NCI-H187 (cell line): ENCODE measurements at regions not wholly inside any gene's neighbourhood (a gene's known extent, or its start where the extent isn't known, plus 50 kb on each side); places are given as distances from the start of the nearest gene placed in this dataset.
"Not testable (repeated sequence)": the region's sequence is repeated elsewhere in the genome, so short reads cannot be mapped to it uniquely, and the experiment has no call there.

ENCODE experiments used
- DNase-seq, 2 experiments: peaks; one replicate each; lab custom pipeline; 2025; lab: John Stamatoyannopoulos, UW

DNA sequence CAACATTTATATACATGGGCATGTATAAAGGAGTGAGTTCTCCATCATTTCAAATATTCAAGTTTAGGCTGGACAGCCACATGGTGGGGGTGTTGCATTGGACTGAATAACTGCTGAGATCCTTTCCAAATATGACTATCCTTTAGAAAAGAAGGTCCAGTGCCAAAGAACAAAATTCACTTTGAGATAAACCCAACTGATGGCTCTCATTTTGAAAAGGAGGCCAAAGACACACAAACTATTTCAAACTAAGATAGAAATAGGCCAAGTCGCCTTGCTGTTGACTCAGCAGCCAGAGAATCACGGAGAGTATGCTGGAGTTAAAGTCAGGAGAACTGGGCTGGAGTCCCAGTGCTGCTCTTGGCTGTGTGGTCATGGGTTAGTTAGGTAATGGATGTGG lies 204.5 kb upstream of the LRATD1 start:
- DNase-seq: no peak

DNA sequence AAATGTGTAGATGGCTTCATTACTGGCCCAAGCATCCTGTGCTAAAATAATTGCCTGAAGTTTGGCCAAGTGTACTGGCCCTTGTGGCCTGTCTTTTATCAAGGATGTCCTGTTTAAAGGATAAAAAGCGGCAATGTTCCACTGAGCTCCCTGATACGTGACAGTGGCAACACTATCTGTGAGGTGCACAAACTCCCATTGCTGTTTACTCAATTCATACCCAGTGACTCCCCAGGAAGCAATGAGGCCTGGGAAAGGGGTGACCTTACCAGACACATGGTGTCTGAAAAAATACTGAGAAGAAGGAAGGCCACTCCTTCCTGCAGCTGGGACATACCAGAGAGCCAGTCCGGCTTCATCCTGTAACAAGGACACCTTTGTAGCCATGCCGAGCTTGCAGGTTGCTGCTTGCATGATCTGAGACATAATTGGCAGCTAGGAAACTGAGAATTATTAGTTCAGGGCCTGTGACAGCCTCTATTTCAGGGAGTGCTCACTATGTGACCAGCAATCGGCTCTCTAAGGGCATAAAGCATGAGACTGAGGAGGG lies 198.5 kb upstream of the LRATD1 start:
- DNase-seq: no peak

DNA sequence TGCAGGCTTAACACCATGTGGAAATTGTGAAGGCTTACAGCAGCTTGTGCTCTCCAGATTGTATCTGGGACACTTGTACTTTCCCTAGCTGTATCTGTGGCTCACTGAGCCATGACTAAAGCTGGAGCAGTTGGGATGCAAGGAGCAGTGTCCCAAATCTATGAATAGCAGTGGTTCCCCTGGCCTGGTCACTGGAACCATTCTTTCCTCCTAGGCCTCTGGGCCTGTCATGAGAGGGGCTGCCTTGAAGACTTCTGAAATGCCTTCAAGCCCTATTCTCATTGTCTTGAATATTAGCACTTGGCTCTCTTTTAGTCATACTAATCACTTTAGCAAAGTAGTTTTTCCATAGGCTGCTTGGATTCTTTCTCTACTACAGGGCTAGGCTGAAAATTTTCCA lies 186.8 kb upstream of the LRATD1 start:
- no peak for DNase-seq

DNA sequence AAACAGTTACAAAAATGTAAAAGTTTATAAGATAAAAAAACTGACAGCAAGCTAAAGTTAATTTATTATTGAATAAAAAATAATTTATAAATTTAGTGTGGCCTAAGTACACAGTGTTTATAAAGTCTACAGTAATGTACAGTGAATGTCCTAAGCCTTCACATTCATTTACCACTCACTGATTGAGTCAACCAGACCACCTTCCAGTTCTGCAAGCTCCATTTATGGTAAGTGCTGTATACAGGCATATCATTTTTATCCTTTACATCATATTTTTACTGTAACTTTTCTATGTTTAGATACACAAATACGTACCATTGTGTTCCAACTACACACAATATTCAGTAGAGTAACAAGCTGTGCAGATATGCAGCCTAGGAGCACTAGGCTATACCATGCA lies 184.2 kb upstream of the LRATD1 start:
- DNase-seq: no peak

DNA sequence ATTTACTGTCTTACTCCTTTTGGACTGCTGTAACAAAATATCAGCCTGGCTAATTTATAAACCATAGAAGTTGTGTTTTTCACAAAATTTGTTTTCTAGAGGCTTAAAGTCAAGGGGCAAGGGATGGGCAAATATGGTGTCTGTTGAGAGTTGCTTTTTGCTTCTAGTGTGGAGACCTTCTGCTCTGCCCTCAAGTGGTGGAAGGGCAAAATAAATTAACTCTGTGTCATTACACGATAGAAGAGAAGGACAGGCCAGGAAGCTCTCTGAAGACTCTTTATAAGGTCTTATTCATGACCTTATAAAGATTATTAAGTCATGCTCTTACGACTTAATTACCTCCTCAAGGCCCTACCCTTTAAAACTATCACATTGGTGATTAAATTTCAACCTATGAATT lies 181.2 kb upstream of the LRATD1 start:
- no peak for DNase-seq

DNA sequence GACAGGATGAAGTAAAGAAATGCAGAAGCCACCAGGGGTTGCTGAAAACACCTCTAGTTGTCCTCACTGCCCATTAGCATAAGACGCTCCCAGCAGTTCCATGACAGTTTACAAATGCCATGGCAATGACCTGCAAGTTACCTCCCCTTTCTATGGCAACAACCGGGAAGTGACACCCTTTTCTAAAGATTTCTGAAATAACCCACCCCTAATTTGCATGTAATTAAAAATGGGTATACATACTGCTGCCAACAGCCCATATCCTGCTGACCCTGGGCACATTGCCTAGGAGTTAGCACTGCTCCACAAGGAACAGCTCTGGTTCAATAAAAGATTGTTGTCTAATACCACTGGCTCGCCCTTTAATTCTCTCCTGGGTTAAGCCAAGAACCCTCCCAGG lies 178.3 kb upstream of the LRATD1 start:
- no peak for DNase-seq

DNA sequence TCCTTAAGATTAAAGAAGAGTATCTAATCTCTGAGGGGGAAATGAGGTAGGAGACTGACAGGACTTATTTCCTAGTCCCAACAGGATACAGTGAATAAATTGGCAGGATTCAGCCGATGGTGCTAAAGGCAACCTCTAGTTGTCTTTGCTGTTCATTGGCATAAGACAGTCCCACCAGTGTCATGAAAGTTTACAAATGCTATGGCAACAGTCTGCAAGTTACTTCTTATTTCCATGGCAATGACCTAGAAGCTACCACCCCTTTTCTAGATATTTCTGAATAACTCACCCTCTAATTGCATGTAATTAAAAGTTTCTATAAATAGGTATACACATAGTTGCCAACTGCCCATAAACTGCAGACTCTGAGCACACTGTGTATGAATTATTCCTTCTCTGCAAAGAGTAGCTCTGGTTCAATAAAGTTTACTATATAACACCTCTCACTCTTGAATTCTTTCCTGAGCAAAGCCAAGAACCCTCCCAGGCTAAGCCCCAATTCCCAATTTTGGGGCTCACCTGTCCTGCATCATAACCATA lies 172.7 kb upstream of the LRATD1 start:
- DNase-seq: no peak

DNA sequence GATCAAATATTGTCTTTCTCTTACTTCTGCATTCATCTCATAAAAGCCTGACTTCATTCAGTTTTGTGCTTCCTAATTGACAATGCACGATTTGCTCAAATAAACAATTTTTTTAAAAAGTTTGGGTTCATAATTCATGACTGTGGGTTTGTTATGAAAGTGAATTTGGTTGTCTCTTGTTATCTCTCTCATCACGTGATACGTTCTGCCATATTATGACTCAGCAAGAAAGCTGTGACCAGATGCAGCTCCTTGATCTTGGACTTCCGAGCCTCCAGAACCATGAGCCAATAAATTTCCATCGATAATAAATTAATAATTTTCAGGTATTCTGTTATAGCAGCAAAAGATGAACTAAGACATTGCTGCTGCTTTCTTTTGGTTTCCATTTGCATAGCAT lies 156.5 kb upstream of the LRATD1 start:
- DNase-seq: no peak

DNA sequence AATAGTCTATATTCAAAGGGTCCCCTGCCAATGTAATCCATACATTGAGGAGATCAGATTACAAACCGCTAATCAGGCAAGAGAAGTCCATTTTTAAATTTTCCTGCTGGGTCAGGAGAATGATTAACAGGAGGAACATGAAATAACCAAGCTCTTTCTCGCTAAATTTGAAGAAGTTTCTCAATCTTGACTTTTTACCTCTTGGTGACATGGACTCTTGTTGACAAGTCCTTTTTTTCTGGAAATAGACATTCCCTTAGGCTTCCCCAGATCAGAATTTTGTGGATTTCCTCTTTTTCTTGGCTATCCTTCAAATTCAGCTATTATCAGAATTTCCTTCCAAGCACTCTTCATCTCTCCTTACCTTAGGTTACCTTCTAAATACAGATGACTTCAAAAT lies 153.0 kb upstream of the LRATD1 start:
- DNase-seq: no peak

DNA sequence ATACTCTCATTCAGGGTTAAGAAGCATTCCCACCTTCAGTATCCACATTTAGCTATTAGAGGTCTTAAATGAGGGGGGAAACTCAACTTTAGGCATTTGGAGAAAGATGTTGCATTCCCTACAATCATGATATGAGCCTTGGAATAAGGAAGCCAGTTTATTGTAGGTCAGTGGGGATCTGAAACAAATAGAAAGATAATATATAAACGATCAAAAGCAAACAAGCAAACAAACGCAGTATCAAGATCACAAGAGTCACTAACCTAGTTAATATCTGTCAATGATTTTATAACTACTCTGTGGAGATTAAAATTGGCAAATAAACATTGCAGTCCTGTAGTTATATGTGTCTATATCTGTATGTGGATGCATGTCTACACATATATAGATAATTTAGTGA lies 152.4 kb upstream of the LRATD1 start:
- no peak for DNase-seq

DNA sequence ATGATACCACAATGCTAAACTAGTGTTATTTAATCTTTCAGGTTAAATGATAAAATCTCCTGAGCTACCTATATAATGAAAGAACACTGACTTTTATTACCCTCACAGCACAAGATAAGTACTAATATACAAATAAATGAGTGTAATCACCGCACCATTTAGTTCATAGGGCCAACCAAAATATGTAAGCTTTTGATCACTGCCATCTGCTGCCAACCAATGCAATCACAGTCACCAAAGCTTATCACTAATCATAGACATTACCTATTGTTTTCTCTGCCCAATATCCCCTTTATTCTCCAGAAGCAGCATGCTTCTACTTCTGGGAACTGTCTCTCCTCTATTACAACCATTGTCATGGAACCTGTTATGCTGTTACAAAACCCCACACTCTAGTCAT lies 151.6 kb upstream of the LRATD1 start:
- DNase-seq: no peak

DNA sequence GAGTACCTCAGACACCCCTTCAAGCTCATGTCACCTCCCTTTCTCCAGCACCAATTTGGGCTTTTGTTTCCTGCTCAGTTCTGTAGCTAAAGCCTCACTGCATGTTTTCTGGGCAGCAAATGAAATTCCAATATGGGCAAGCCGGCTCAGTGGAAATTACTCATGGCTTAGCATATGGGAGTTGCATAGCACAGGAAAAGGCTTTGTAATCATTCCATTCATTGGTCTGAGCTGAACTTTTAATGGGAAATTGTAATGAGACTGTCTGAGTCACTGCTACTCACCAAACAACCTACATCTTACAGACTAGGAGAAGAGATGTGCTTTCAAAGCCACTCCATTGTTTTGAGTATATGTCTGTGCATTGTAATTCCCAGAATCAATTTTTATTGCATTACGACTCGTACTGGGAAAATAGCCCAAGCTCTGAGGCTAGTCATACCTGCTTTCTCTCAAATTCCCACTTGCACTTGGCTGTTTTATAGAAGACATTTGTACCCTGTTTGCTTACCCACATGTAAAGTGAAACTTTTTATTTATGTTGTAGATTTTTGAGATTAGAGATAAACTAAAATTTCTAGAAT lies 139.5 kb upstream of the LRATD1 start:
- DNase-seq: no peak

DNA sequence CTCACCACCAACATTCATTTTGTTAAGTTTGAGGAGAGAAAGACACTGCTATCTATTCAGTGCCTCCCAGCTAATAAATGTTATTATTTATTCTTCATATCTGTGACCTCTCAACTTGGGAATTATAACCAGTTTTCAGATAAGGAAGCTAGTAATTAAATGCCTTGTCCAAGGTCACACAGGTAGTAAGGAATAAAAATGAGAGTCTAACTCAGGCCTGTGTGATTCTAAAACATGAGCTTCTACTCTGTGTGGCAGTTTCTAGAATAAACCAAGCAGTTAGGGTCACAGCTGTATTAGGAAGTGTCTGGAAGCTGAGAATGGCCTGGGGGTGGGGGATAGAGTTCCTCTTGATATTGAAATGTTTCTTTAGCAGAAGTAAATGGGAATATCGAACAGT lies 137.8 kb upstream of the LRATD1 start:
- DNase-seq: no peak

DNA sequence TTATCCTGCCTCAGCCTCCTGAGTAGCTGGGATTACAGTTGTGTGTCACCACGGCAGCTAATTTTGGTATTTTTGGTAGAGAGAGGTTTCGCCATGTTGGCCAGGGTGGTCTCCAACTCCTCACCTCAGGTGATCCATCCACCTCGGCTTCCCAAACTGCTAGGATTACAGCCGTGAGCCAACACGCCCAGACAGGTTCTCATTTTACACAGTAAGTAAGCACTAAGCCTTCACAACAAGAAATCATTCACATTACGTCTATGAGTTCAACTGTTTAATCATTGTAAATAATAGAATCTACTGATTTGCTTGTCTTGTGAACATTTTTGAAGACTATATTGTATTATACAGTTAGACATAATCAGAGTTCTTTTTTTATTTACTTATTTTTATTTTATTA lies 131.5 kb upstream of the LRATD1 start:
- DNase-seq: no peak

DNA sequence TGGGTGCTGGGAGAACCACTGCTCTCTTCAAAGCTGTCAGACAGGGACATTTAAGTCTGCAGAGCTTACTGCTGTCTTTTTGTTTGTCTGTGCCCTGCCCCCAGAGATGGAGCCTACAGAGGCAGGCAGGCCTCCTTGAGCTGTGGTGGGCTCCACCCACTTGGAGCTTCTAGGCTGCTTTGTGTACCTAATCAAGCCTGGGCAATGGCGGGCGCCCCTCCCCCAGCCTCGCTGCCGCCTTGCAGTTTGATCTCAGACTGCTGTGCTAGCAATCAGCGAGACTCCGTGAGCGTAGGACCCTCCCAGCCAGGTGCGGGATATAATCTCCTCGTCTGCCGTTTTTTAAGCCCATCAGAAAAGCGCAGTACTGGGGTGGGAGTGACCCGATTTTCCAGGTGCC lies 125.6 kb upstream of the LRATD1 start:
- not testable (repeated sequence) for DNase-seq

DNA sequence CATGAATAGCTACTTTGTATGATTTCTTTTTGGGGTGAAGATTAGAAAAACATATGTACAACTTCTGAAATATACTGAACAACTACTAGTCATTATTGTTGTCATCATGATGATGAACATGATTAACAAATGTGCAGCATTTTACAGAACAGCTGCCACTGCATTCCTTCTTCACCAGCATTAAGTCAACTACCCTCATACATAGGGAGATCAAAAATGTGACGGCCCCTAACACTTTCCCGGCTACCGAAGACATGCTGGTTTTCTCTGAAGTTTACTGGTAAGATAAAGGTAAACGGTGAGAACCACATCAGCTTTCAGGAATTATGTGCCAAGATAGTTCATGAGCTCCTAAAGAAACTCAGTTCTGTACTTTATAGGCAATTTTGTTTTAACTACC lies 121.0 kb upstream of the LRATD1 start:
- DNase-seq: no peak

DNA sequence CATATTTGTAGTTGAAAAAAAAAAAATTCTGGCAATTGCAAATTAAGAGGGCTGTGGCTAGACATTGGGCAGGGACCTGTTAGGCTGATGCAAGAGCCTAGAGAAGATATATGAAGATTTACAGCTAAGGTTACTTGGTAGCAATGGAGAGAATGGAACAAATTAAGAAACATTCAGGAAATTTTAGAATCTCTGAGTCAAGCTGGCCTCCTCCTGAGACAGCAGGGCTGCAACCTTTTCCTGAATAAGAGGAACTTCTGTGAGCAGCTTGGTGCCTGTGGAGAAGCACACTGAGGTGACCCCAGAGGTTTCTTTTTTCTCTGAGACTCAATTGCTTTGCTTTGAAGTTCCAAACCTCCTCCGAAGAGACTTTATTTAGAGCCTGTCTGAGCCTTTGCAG lies 118.6 kb upstream of the LRATD1 start:
- no peak for DNase-seq

DNA sequence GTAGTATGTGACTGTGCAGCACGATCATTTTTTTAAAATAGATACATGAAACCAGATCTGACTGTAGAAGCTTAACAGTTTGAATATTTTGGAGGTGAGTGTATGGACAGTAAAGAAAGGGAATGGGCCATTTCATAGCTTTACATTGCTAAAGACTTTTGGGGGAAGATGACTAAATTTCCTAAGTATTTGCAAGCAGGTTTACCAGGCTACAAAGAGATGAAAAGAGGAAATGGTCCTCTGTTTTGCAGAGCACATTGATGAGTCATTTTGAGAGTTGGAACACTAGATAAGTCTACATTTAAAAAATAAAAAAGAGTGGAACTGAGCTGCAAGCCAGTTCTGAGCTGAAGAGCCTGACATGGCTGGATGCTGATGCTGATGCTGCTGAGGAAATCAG lies 115.7 kb upstream of the LRATD1 start:
- DNase-seq: no peak

DNA sequence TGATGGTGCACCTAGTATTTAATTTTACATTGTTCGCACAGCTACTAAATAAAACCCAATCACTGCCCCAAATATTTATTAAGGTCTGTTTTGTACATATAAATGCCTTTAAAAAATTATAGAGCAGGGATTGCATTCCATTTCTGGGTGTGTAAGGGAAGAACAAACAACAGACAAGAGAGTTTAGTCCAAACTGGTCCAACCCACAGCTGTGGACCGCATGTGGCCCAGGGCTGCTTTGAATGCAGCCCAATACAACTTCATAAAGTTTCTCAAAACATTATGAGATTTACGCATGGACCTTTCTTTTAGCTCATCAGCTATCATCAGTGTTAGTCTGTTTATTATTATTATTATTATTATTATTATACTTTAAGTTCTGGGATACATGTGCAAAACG lies 114.8 kb upstream of the LRATD1 start:
- no peak for DNase-seq

DNA sequence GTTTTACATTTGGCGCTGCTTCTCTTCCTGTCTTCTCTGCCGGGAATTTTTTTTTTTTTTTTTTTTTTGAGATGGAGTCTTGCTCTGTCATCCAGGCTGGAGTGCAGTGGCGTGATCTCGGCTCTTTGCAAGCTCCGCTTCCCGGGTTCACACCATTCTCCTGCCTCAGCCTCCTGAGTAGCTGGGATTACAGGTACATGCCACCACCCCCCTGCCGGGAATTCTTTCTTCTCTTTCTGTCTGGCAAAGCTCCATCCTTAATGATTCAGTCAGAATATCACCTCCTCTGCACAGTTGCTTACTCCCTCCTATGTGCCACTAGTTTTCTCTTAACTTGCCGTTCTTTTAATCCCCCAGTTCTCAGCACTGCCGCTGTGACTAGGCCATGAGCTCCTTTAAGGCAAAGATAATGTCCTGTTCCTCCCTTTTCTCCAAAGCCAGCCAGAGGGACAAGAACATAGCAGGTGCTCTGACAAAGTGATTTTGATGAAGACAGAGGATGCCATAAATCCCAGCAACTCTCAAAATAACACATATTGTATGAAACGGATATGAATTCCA lies 112.1 kb upstream of the LRATD1 start:
- DNase-seq: no peak

DNA sequence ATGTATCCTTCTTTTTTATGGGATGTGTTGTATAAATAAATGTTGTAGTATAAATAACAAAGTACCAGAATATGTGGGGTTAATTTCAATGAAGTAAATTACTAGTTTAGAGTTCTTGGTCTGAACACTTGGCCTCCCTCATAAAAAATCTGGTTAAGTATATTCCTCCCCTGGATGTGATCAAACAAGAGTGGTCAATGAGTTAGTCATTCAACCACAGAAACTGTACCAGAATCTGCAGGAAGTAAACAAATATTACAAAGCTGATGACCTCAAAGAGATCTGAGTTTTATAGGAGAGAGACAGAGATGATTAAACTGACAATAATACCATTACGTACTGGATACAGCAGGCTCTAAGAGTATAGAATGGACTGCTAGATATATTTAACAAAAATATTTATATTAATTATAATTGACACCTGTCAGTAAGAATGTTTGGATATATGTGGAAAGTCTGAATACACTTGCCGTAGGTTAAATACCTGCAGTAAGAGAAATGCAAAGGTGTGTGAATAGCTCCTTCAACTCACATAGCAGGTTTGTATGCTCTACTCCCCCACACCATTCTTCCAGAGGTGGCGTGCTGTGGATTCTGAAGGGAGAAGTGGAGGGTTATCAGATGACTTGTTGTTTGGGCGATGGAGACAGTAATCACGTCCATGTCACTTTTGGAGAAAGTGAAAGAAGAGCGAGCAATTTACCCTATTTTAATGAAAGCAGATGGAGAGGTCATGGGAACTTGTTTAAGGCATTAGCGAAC lies 108.3 kb upstream of the LRATD1 start:
- no peak for DNase-seq

DNA sequence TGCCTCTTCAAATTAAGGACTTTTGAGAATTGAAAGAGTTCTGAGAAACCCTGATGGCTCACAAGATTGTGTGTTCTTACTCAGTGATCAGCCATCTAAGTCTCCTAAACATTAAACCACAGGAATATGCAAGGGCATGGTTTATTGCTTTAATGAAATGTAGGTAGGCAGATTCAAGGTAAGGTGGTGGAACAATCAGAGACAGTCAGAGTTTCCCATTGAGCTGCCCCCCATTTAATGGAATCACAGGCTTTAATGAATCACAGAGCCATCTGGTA lies 107.8 kb upstream of the LRATD1 start:
- no peak for DNase-seq

DNA sequence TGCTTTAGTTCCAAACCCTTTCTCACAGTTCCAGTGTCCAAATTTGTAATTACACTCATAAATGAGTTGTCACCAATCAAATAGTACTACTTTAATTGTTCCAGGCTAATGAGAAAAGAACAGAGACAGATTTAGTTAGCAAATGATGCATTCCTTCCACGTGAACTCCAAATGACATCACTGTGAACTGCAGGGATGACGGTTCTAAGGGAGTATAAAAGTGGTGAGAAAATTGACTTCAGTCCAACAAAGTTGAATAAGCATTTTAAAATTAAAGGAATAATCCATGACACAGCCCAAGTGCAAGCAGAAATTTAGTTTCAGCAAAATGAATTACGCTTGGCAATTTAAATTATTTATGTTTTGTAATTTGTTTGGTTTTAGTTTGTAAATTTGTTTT lies 102.0 kb upstream of the LRATD1 start:
- no peak for DNase-seq
